Loucy (cell line): ENCODE measurements at regions not wholly inside any gene's neighbourhood (a gene's known extent, or its start where the extent isn't known, plus 50 kb on each side); places are given as distances from the start of the nearest gene placed in this dataset.

Experiments used
- H2AFZ ChIP-seq: fragments of 200-600 bp; sonication (generic); 2 replicates; pipeline ENCODE4 v1.6.0; 2016; ENCODE audit warnings: antibody characterized with exemption, mild to moderate bottlenecking, low read length, moderate library complexity
- H3F3A ChIP-seq: fragments of 200-600 bp; 2 replicates; pipeline ENCODE4 v1.6.0; 2016; ENCODE audit warnings: antibody characterized with exemption, low read depth, mild to moderate bottlenecking
- H3K27me3 ChIP-seq: fragments of 200-600 bp; sonication (generic); 2 replicates; pipeline ENCODE4 v1.6.1; 2014; ENCODE audit warnings: low read length, mild to moderate bottlenecking; ENCODE audit not compliant: insufficient read depth, poor library complexity, severe bottlenecking
- H3K36me3 ChIP-seq: fragments of 200-600 bp; sonication (generic); 2 replicates; pipeline ENCODE4 v1.6.1; 2016; ENCODE audit warnings: low read length; ENCODE audit not compliant: insufficient read depth
- H3K4me1 ChIP-seq: fragments of 200-600 bp; sonication (generic); 2 replicates; pipeline ENCODE4 v1.5.1; 2014; ENCODE audit warnings: low read length, mild to moderate bottlenecking; ENCODE audit not compliant: insufficient read depth, poor library complexity, severe bottlenecking
- H3K4me2 ChIP-seq: fragments of 200-600 bp; sonication (generic); 2 replicates; pipeline ENCODE4 v1.6.0; 2014; ENCODE audit warnings: antibody characterized with exemption, low read length, low read depth, mild to moderate bottlenecking; ENCODE audit not compliant: poor library complexity, severe bottlenecking
- H3K4me3 ChIP-seq: fragments of 200-600 bp; sonication (generic); 2 replicates; pipeline ENCODE4 v1.5.1; 2014; ENCODE audit warnings: low read length, mild to moderate bottlenecking, mixed read lengths; ENCODE audit not compliant: poor library complexity, severe bottlenecking
- H3K79me2 ChIP-seq: fragments of 200-600 bp; sonication (generic); 2 replicates; pipeline ENCODE4 v1.6.1; 2014; ENCODE audit warnings: low read length; ENCODE audit not compliant: insufficient read depth
- H3K9ac ChIP-seq: fragments of 200-600 bp; sonication (generic); 2 replicates; pipeline ENCODE4 v1.6.0; 2014; ENCODE audit warnings: mild to moderate bottlenecking, low read depth, low read length, moderate library complexity; ENCODE audit not compliant: poor library complexity, severe bottlenecking
- H3K9me2 ChIP-seq: fragments of 200-600 bp; sonication (generic); replicated peaks from 2 replicates; pipeline ENCODE4 v1.6.1; 2016; ENCODE audit warnings: low read depth, low read length, mixed read lengths
- H3K9me3 ChIP-seq: fragments of 200-600 bp; sonication (generic); 2 replicates; pipeline ENCODE4 v1.6.1; 2014; ENCODE audit warnings: mild to moderate bottlenecking, antibody characterized with exemption, low read length, low read depth; ENCODE audit not compliant: insufficient read depth
- H4K20me1 ChIP-seq: fragments of 200-600 bp; sonication (generic); 2 replicates; pipeline ENCODE4 v1.6.0; 2014; ENCODE audit warnings: antibody characterized with exemption, low read length, mild to moderate bottlenecking; ENCODE audit not compliant: insufficient read depth, poor library complexity, severe bottlenecking
- CTCF ChIP-seq: fragments of 200-600 bp; sonication (generic); conservative IDR thresholded peaks from 2 replicates; pipeline ENCODE4 v1.5.1; 2014; ENCODE audit warnings: mild to moderate bottlenecking, antibody characterized with exemption, low read length
- EZH2phosphoT487 ChIP-seq: fragments of 200-600 bp; IDR thresholded peaks from 2 replicates; pipeline ENCODE4 v1.6.1; 2018; ENCODE audit warnings: antibody characterized with exemption, mild to moderate bottlenecking, moderate library complexity, borderline replicate concordance

GRCh38 chr18:78781601-78781960, 198.0 kb upstream of the SALL3 start:
- TF ChIP-seq CTCF (no peak), EZH2phosphoT487 (no peak)
- peaks cover 8% of the 10 kb centered on the region; the same call in 1 of the 2 replicates for H3K9me3 ChIP-seq
- no peak overlapping the region for H3K4me3 ChIP-seq
- H3K9ac ChIP-seq, result no peak overlapping the region
- H4K20me1 ChIP-seq, result no peaks in the 10 kb centered on the region
- no peaks in the 10 kb centered on the region for H3K4me1 ChIP-seq
- H2AFZ ChIP-seq, result no peak overlapping the region
- no peaks in the 10 kb centered on the region for H3K36me3 ChIP-seq
- H3K79me2 ChIP-seq, result no peaks in the 10 kb centered on the region
- no peaks in the 10 kb centered on the region for H3F3A ChIP-seq
- no peaks in the 10 kb centered on the region for H3K27me3 ChIP-seq
- H3K4me2 ChIP-seq, result no peak overlapping the region
- H3K9me2 ChIP-seq, result no peaks in the 10 kb centered on the region

- Histone ChIP-seq H3K9me2 (no peaks in the 10 kb centered on the region), H3K4me3 (no peak overlapping the region), H3K79me2 (no peaks in the 10 kb centered on the region), H3K4me1 (no peaks in the 10 kb centered on the region), H3K27me3 (no peaks in the 10 kb centered on the region), H3K36me3 (no peaks in the 10 kb centered on the region), H2AFZ (no peak overlapping the region), H3K9ac (no peak overlapping the region), H3K9me3 (peaks cover 8% of the 10 kb centered on the region; the same call in 1 of the 2 replicates), H3F3A (no peaks in the 10 kb centered on the region), H3K4me2 (no peak overlapping the region), H4K20me1 (no peaks in the 10 kb centered on the region)
- TF ChIP-seq CTCF (no peak), EZH2phosphoT487 (no peak)
Observed at GRCh38 chr18:78782951-78783563, 196.6 kb upstream of the SALL3 start.

- H3K9ac ChIP-seq, result no peak overlapping the region
- no peak for TF ChIP-seq CTCF
- no peak for TF ChIP-seq EZH2phosphoT487
- no peaks in the 10 kb centered on the region for H3K36me3 ChIP-seq
- no peak overlapping the region for H3K4me3 ChIP-seq
- no peaks in the 10 kb centered on the region for H3K4me1 ChIP-seq
- no peaks in the 10 kb centered on the region for H3K9me2 ChIP-seq
- H3K9me3 ChIP-seq, result peaks cover 8% of the 10 kb centered on the region; the same call in 1 of the 2 replicates
- H3K4me2 ChIP-seq, result no peak overlapping the region
- no peaks in the 10 kb centered on the region for H3F3A ChIP-seq
- H3K27me3 ChIP-seq, result no peaks in the 10 kb centered on the region
- no peaks in the 10 kb centered on the region for H3K79me2 ChIP-seq
- H2AFZ ChIP-seq, result no peak overlapping the region
- no peaks in the 10 kb centered on the region for H4K20me1 ChIP-seq
Observed at GRCh38 chr18:78783564-78783960, 196.1 kb upstream of the SALL3 start.
